Kidney glomerular epithelial cell (primary cell): ENCODE measurements at regions not wholly inside any gene's neighbourhood (a gene's known extent, or its start where the extent isn't known, plus 50 kb on each side); places are given as distances from the start of the nearest gene placed in this dataset.

Experiments
- DNase-seq: peaks from one replicate; lab custom pipeline; 2025; lab: John Stamatoyannopoulos, UW

DNA sequence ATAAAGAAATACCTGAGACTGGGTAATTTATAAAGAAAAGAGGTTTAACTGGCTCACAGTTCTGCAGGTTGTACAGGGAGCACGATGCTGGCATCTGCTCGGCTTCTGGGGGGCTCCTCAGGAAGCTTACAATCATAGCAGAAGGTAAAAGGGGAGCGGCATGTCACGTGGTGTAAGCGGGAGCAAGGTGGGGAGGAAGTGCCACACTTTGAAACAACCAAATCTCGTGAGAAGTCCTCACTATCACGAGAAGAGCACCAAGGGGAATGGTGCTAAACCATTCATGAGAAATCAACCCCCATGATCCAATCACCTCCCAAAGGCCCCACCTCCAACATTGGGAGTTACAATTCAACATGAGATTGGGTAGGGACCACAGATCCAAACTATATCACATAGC, 67.7 kb downstream of the AKR1B1 start:
- no peak for DNase-seq

DNA sequence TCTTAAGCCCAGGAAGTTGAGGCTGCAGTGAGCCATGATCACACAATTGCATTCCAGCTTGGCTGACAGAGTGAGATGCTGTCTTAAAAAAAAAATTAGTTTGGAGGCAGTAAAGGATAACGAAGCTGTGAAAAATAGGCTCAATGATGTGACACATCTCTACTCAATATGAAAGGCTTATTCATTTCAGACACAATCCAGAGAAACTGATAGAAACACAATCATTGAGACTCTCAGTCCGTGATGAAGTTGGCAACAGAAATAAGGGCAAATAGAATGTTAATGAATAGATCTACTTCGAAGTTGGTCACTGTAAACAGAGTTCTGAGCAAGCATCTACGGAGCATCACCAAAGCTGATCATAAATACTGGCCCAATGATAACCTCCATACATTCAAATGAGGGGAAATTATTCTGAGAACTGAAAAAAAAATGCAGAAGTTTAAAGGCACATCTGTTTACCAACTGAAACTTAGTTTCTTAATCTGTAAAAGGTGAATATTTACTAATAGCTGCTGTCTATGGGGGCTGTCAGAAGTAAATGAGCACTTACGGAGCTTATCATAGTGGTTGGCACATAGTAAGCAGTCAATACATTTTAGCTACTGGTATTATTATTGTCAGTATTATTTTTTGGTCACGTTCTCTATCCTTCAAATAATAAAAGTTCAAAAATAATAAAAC, 70.4 kb downstream of the AKR1B1 start:
- no peak for DNase-seq

DNA sequence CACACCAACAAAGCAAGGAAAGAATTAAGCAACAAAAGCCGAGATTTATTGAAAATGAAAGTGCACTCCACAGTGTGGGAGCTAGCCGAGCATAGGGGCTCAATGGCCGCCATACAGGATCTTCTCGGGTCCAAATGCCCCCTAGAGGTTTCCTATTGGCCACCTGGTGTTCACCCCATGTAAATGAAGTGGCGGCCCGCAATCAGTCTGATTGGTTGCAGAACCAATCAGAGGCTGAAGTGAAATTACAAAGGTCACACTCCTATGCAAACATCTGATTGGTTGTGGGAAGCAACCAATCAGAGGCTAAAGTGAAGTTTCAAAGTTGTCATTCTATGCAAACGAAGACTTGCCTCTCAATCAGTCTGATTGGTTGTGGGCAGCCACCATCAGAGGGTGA, 61.8 kb upstream of the SLC35B4 start:
- DNase-seq, result no peak

DNA sequence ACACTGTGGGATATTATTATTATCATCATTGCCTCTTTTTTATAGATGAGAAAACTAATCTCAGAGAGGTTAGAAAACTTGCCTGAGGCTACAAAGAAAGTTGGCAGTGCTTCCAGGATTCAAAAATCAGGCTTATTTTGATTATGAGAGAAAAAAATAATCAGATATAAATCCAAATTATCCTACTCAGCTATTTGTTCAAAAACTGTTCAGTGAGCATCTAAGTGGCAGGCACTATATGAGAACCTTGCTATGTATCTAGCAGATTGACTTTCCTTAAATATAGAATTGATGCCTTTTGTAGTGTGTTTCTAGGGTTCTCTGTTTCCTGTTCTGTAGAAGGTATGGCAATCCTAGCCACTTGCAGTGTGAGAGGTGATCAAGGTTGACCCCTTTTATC, 60.0 kb upstream of the SLC35B4 start:
- no peak for DNase-seq

DNA sequence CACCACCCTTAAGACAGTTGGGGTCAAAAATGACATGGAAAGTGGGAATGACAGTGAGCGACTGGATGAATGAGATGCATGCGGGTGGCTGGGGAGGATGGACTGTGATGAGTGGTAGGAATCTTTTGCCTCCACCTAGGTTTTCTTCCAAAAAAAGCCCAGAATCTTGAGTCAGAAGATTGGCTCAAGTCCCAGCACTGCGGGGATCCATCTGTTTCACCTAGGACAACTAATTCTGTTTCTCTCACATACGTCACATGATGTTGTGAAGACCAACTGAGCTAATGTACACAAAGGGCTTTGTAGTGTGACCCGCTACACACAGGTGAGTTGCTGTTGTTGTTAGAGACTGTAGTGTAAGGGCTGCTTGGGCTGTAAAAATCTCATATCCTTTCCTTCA, 58.5 kb upstream of the SLC35B4 start:
- DNase-seq, result no peak

DNA sequence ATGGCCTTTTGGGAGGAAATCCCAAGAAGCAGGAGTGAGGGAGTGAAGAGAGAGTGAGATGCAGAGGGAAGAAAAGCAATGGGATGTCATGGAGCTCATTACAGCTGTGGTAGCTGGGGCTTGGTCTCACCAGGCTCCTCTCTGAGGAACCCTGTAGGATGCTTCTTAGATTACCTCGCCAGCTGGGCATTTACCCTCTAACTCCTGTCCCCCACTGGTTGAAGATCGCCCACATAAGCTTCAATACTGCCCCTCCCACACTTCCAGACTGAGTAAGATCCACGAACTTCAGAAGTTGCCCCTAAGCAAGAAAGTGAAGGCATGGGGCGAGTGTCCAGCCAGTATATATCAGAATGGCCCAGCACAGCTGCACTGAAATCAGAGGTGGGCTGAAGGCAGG, 58.1 kb upstream of the SLC35B4 start:
- DNase-seq, result no peak

DNA sequence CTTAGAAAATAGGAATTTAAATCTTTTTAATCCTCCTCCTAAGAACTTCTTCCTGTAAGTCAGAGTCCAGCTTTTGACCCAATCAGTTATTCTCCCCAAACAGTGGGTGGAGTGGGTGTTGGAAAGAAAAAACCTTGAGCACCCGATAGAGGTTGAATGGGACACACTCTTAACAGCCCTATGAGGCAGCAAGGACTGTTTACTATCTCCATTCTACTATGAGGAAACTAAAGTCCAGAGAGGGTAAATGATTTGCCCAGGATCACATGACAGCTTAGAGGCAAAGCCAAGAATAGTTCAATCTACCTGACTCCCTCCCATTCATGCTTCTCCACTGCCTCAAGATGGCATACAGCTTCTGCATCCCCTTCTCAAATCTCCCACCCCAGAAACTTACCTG, 57.6 kb upstream of the SLC35B4 start:
- DNase-seq, result no peak

DNA sequence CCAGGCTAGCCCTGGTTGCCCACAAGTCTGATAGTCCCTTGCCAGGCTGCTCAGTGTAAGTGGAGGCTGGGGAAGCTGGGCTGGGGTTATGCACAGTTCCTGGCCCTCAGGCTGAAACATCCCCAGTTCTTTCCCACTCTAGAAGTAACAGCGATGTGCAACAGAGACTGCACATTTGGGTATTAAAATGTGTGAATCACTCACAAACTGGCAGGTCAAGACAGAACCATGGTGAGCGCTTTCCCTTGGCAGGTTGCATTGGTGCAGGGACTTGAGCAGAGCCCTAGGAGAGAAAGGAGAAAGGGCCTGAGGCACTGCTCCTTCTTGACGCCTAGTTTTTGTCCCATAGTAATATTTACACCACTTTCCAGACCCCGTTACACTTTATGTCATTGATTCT, 56.1 kb upstream of the SLC35B4 start:
- no peak for DNase-seq

DNA sequence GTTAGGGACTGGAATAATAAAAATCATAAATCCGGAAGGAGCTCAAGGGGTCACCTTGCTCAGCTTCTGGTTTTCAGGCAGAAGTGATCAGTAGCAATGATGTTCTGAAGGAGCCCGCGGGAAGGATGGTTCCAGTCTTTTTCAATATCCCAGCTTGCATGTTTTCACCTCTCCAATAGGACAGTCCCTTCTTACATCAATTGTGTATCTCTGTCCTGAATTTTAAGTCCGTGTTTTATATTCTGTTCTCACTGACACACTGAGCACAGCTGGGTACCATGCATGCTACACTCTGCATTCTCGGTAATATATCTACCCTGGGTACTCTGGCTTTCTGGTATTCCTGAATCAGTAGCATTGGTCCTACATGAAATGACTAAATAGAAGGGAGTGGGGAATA, 55.2 kb upstream of the SLC35B4 start:
- no peak for DNase-seq

DNA sequence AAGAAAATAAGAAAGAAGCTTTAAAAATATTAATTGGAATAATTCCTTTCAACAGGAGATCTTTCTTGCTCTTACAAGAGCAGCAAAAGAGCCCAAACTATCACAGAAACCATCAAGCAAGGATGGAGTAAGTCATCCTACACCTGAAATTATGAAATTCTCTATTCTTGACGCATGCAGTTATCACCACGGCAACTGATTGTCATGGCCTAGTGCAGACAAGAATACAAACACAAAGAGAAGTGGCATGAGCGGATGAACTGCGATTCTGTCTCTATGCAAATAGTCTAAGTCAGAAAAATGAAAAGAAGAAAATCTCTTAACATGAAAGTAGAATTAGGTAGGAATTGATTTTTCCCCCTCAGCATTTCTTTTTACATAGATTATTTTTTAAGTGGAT, 54.8 kb upstream of the SLC35B4 start:
- no peak for DNase-seq

DNA sequence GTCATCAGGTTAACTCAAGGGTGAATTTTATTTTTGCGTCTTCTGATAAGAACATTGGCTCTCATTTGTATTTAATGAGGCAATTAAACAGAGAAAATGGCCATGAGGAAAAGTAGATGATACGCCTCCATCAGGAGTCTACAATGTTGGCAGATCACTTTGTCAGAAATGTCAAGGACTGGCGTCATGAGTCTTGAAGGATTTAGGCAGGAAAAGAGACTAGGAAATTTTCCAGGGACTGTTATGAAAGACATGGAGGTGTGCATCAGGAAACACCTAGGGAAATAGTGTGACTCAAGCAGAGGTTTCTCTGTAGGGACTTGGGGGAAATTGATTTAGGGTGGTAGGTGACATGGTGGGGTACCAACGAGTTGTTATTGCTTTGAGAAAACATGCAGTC, 53.4 kb upstream of the SLC35B4 start:
- DNase-seq, result no peak

DNA sequence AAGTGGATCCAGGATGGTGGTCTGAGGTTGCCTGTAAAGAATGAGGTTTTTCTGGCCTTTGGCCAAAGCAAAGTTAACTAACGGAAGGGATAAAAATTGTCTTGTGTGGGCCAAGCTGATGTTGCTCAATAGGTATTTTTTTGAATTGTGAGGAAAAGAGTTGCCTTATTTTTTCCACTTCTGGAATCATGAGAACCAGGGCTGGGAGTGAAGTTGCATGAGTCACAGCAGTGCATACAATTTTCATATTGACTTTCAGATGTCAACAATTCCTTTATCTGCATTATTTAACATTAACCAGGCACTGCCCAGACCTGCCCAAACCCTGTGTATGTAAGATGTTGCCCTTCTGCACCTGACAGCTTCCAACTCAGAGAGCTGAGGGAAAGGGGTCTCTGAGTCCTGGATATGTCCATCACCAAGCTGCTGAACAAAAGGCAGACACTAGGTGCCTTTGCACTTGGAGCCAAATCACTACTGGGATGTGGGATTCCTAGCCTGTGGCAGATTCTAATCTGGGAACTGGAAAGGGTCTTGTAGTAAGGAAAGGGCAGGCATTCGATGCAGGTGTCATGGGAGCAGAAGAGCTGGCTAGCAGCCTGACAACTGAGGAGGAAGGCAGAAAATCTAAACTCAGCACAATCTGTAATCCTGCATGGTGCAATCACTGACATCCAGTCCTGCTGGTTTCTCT, 52.3 kb upstream of the SLC35B4 start:
- peak; percentile 17 for DNase-seq

DNA sequence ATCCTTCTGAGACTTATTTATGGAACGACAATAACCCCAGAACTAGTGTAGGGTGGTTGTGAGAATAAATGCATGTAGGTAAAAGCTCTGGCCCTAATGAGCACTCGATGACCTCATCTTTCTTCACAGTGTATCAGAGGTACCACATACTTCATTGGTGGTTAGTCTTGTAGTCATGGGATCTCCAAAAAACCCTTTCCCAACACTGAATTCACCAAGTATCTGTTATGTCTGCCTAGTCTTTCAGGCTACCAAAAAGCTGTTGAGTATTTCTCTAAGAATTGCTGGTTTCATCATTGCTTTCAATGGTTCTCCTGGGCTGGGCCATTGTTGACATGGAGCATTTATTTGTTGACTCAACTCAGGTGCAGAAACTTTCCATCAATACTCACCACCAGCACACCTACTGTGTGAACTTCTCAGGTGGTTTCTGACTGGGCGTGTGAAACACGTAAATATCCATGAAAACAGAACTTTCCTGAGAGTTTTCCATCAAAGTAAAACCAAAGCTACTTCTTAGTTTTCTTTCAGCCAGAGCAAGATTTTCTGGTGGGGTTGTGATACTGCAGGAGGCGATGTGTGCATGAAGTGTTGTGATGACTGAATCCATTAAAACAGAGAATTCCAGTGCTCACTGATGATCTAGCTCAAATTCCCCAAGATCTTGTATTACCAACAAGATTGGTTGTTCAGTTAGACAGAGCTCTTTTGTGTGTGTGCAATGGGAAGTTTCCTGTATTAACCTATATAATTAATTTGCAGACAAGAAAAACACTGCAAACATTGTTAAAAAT, 51.4 kb upstream of the SLC35B4 start:
- no peak for DNase-seq
